PFSK-1 (cell line): ENCODE measurements at regions not wholly inside any gene's neighbourhood (a gene's known extent, or its start where the extent isn't known, plus 50 kb on each side); places are given as distances from the start of the nearest gene placed in this dataset.

Experiments used
- FOXP2 ChIP-seq: optimal IDR thresholded peaks from 2 replicates; pipeline ENCODE3; 2011; ENCODE audit warnings: borderline replicate concordance, control low read depth, inconsistent platforms; ENCODE audit not compliant: insufficient read depth; ENCODE audit errors: extremely low read length, extremely low read depth
- POLR2AphosphoS5 ChIP-seq: IDR thresholded peaks from 2 replicates; pipeline ENCODE4 v1.6.1; 2012; ENCODE audit warnings: low read depth, mild to moderate bottlenecking, control low read depth, low read length, moderate library complexity
- REST ChIP-seq, 2 experiments: IDR thresholded peaks; 2 replicates each; pipeline versions ENCODE4 v1.6.1 to v1.8.0; 2011 to 2012; ENCODE audit warnings: low read depth in 2 of 2, low read length in 2 of 2, control low read depth in 1 of 2, inconsistent platforms in 1 of 2, mild to moderate bottlenecking in 1 of 2, moderate library complexity in 1 of 2; ENCODE audit not compliant: insufficient read depth in 1 of 2
- SIN3A ChIP-seq: IDR thresholded peaks from 2 replicates; pipeline ENCODE4 v1.6.1; 2012; ENCODE audit warnings: mild to moderate bottlenecking, low read length, moderate library complexity, borderline replicate concordance; ENCODE audit not compliant: insufficient read depth
- TAF1 ChIP-seq: IDR thresholded peaks from 2 replicates; pipeline ENCODE4 v1.6.1; 2012; ENCODE audit warnings: low read length, control low read depth, borderline replicate concordance; ENCODE audit not compliant: insufficient read depth

DNA sequence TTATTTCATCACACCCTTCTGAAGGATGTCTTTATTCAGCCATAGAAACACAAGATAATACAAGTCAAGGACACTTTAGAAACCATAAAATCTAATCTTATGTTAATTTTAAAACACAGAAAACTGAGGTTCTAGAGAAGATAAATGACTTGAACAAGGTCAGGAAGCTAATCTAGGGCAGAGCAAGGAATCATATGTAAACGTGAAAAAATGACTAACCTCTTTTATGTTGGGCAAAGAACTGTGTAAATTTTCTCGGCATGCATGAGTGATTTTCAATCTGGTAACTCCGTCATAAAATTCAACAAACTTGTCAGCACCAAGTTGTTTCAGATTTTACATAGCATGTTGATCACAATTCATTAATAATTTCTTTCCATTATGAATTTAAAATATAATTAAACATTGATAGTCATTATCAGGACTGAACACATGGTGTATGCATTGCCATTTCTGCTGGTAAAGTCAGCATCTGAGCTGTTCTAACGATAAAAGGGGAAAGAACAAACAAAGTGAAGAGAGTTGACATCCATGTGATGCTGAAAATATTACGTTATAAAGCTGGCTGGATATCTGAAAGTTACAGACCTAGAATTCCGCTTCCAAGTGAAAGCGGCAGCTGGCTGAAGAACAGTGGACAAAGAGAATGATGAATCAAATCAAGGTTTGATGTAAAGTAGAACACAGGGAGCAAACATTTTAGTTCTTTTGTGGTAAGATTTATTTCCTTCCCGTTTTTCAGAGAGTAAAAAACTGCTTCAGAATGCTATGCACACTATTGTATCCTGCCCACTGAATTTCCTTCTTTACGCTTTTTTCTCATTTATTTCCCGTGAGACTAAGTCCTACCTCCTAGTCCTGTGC, 1037.4 kb upstream of the TMPRSS15 start:
- TF ChIP-seq POLR2AphosphoS5 = no peak
- no peak for TF ChIP-seq SIN3A
- TF ChIP-seq TAF1 = no peak
- no peak for TF ChIP-seq FOXP2
- no peak for TF ChIP-seq REST (IDR thresholded peaks at IDR 0.05; ENCODE audit: insufficient read depth in 1 of 2, low read depth in 2 of 2, low read length in 2 of 2)

GRCh38 chr21:19458295-19458694, 1054.7 kb upstream of the TMPRSS15 start:
- TF ChIP-seq FOXP2 (no peak), REST (IDR thresholded peaks at IDR 0.05; ENCODE audit: insufficient read depth in 1 of 2, low read depth in 2 of 2, low read length in 2 of 2) (no peak), TAF1 (no peak), SIN3A (no peak)

DNA sequence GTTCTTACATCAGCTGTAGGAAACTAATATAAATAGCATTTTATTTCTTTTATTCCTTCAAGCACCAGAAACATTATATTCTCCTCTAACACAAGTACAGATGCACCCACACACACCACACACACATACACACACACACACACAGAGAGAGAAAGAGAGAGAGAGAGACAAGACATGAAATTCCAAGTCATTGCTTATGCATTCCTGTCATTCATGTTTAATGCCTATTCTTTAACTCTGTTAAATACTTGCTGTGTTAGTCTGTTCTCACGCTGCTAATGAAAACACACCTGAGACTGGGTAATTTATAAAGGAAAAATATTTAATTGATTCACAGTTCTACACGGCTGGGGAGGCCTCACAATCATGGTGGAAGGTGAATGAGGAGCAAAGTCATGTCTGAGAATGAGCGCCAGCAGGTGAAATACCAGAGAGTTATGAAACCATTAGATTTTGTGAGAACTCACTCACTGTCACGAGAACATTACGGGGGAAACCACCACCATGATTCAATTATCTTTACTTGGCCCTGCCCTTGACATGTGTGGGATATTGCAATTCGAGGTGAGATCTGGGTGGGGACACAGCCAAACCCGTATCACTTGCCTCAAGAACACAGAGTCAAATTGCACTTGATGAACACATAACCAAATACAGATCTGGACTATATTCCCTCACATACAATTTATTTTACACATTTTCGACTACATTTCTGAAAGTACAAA, 1058.1 kb upstream of the TMPRSS15 start:
- TF ChIP-seq FOXP2 (no peak), POLR2AphosphoS5 (no peak), REST (IDR thresholded peaks at IDR 0.05; ENCODE audit: insufficient read depth in 1 of 2, low read depth in 2 of 2, low read length in 2 of 2) (no peak), TAF1 (no peak), SIN3A (no peak)

DNA sequence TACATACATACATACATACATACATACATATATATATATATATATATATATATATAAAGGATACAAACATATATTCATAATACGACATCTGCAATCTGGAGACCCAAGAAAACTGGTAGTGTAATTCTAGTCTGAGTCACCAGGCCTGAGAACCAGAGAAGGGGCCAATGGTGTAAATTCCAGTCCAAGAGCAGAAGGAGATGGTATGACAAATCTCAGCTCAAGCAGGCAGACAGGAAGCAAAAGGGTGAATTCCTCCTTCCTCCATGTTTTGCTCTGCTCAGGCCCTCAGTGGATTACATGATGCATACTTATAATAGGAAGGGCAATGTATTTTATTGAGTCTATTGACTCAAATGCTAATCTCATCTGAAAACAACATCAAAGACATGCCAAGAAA, 1060.4 kb upstream of the TMPRSS15 start:
- TF ChIP-seq TAF1 = no peak
- no peak for TF ChIP-seq REST (IDR thresholded peaks at IDR 0.05; ENCODE audit: insufficient read depth in 1 of 2, low read depth in 2 of 2, low read length in 2 of 2)
- no peak for TF ChIP-seq POLR2AphosphoS5
- no peak for TF ChIP-seq FOXP2
